ENCODE measurements at regions not wholly inside any gene's neighbourhood (a gene's known extent, or its start where the extent isn't known, plus 50 kb on each side); places are given as distances from the start of the nearest gene placed in this dataset.

- Mint-ChIP-seq H3K36me3 (ENCODE audit: low read depth) (no peaks in the 10 kb centered on the region), H3K27me3 (ENCODE audit: insufficient read depth) (peaks cover 2% of the 10 kb centered on the region; the same call in 1 of the 2 replicates), H3K27ac (no peak overlapping the region), H3K4me3 (no peak overlapping the region), H3K4me1 (ENCODE audit: low read depth) (peaks cover 8% of the 10 kb centered on the region), H3K9me3 (peaks cover 4% of the 10 kb centered on the region; the same call in 1 of the 2 replicates)
- no peak for TF ChIP-seq CTCF (IDR thresholded peaks at IDR 0.05)
- no peak for DNase-seq
Measured at GRCh38 chr13:76796851-76797250, 89.4 kb downstream of the KCTD12 start.

DNA sequence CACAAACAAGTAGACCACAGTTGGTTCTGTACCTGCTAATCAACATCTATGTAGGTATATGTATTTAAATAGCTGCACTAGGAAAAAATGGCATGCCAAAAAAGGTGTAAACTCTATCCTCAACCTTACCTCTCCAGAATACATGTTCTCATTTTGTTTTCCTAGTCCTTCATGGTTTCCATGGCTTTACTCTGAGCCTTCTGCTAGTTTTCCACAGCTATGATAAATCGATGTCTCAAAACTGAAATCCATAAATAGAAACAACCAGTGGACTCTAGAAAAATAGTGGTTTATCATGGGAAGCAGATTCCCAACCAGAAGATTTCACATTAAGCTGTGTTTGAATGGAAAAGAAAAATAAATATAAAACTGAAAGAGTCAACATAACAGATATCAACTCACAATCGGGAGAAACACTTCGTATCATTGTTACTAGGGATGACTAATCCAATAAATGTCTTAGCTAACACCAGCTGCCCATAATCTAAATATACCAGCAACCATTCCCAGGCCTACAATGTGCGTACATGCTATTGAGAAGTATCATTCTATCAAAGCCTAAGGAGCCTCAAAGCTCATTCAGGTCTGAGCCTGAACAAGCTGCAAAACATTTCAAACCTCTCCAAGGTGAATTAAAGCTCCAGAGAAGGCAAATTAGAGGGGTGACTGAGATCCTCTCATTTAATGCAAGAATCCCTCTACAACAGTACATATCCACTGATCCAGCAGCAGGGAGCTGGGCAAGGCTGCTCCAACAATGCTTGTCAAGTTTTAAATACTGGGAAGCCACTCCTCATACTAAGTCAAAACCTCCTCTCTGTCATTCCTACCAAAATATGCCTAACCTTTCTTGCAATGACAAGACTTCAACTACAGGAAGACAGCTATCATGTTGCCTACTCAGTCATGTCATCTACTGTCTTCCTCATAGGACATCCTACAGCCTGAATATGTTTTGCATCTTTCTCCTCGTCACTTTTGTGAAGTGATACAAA is 90.2 kb downstream of the KCTD12 start:
- Mint-ChIP-seq H3K27me3 (ENCODE audit: insufficient read depth) (peaks cover 2% of the 10 kb centered on the region; the same call in 1 of the 2 replicates), H3K27ac (no peak overlapping the region), H3K4me1 (ENCODE audit: low read depth) (peaks cover 13% of the 10 kb centered on the region), H3K36me3 (ENCODE audit: low read depth) (no peaks in the 10 kb centered on the region), H3K9me3 (peaks cover 4% of the 10 kb centered on the region; the same call in 1 of the 2 replicates), H3K4me3 (no peak overlapping the region)
- no peak for DNase-seq
- no peak for TF ChIP-seq CTCF (IDR thresholded peaks at IDR 0.05)

DNA sequence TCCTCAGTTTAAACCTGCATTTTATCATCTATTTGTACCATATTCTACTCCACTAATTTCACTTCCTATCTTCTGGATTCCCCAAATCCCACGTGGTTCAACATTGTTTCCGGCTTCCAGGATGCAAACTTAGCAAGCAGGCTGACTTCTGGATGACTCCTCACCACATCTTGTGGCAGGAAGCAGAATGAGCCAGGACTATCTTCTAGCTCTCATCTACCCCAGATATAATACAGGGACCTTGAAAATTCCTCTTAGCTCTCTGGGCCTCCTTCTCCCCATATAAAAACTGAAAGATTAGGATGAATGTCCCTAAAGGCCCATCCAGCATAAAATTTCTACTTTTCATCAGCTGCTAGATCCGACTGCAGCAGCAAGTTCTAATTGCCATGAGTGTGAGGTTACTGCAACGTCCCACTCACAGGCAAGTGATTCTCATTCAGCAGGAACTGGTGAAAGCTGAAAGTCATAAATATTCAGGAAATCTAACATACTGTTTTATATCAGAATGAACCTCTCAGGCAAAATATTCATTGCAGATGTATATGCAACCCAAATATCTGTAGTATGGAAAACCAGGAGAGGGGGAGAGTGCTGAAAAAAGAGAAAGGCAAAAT is 93.4 kb downstream of the KCTD12 start:
- TF ChIP-seq CTCF (IDR thresholded peaks at IDR 0.05), result no peak
- H3K4me3 Mint-ChIP-seq, result no peak overlapping the region
- DNase-seq, result peak; percentile 57
- peak overlapping the region; percentile 34; the same call in 1 of the 2 replicates for H3K27ac Mint-ChIP-seq
- H3K4me1 Mint-ChIP-seq (ENCODE audit: low read depth), result peaks cover 13% of the 10 kb centered on the region
- H3K27me3 Mint-ChIP-seq (ENCODE audit: insufficient read depth), result no peaks in the 10 kb centered on the region; the same call in 1 of the 2 replicates
- H3K9me3 Mint-ChIP-seq, result no peaks in the 10 kb centered on the region; the same call in 1 of the 2 replicates
- no peaks in the 10 kb centered on the region for H3K36me3 Mint-ChIP-seq (ENCODE audit: low read depth)

- DNase-seq, result no peak
- TF ChIP-seq CTCF (IDR thresholded peaks at IDR 0.05), result no peak
Measured at GRCh38 chr13:76790980-76791819, 95.0 kb downstream of the KCTD12 start.

GRCh38 chr13:76790526-76790925 is 95.7 kb downstream of the KCTD12 start:
- H3K9me3 Mint-ChIP-seq, result no peaks in the 10 kb centered on the region; the same call in 1 of the 2 replicates
- no peaks in the 10 kb centered on the region for H3K36me3 Mint-ChIP-seq (ENCODE audit: low read depth)
- no peaks in the 10 kb centered on the region; the same call in 1 of the 2 replicates for H3K27me3 Mint-ChIP-seq (ENCODE audit: insufficient read depth)
- DNase-seq, result no peak
- TF ChIP-seq CTCF (IDR thresholded peaks at IDR 0.05), result no peak
- no peak overlapping the region for H3K4me3 Mint-ChIP-seq
- H3K27ac Mint-ChIP-seq, result no peak overlapping the region
- peaks cover 13% of the 10 kb centered on the region for H3K4me1 Mint-ChIP-seq (ENCODE audit: low read depth)

More at GRCh38 chr13:76790980-76791819, 95.0 kb downstream of the KCTD12 start:
- Mint-ChIP-seq H3K4me3 (no peak overlapping the region), H3K27ac (no peak overlapping the region), H3K9me3 (no peaks in the 10 kb centered on the region; the same call in 1 of the 2 replicates), H3K27me3 (ENCODE audit: insufficient read depth) (no peaks in the 10 kb centered on the region; the same call in 1 of the 2 replicates), H3K4me1 (ENCODE audit: low read depth) (peaks cover 13% of the 10 kb centered on the region), H3K36me3 (ENCODE audit: low read depth) (no peaks in the 10 kb centered on the region)
